SK-N-MC (cell line): ENCODE measurements at regions not wholly inside any gene's neighbourhood (a gene's known extent, or its start where the extent isn't known, plus 50 kb on each side); places are given as distances from the start of the nearest gene placed in this dataset.
"Not testable (repeated sequence)": the region's sequence is repeated elsewhere in the genome, so short reads cannot be mapped to it uniquely, and the experiment has no call there.

Source experiments
- DNase-seq: peaks from one replicate; pipeline ENCODE4 v3.0.0-alpha.2; 2011; ENCODE audit warnings: low read depth, low spot score
- H3K27ac ChIP-seq: fragments of 200-600 bp; sonication (generic); 2 replicates; pipeline ENCODE4 v1.5.1; 2016; ENCODE audit warnings: mixed run types
- H3K36me3 ChIP-seq: fragments of 200-600 bp; sonication (generic); 2 replicates; pipeline ENCODE4 v1.6.1; 2017; ENCODE audit warnings: antibody characterized with exemption, low read length, mixed read lengths; ENCODE audit not compliant: insufficient read depth
- H3K4me3 ChIP-seq: fragments of 200-600 bp; sonication (generic); 2 replicates; pipeline ENCODE4 v1.5.1; 2016
- H3K9ac ChIP-seq: fragments of 200-600 bp; sonication (generic); 2 replicates; pipeline ENCODE4 v1.8.0; 2017; ENCODE audit warnings: mixed run types, mixed read lengths; ENCODE audit not compliant: insufficient read length
- H3K9me3 ChIP-seq: fragments of 200-600 bp; sonication (generic); 2 replicates; pipeline ENCODE4 v1.6.1; 2017; ENCODE audit warnings: low read depth, mild to moderate bottlenecking, antibody characterized with exemption, low read length, moderate library complexity, mixed read lengths
- EZH2 ChIP-seq: fragments of 200-600 bp; sonication (generic); IDR thresholded peaks from one replicate; pipeline ENCODE4 v1.6.1; 2017; ENCODE audit warnings: antibody characterized with exemption
- FOXP2 ChIP-seq: optimal IDR thresholded peaks from 2 replicates; pipeline ENCODE3; 2011; ENCODE audit warnings: mild to moderate bottlenecking, moderate library complexity; ENCODE audit not compliant: insufficient read depth; ENCODE audit errors: extremely low read length, control extremely low read depth
- POLR2AphosphoS5 ChIP-seq: IDR thresholded peaks from 2 replicates; pipeline ENCODE4 v1.6.1; 2012; ENCODE audit warnings: mild to moderate bottlenecking, low read depth, low read length, borderline replicate concordance

GRCh38 chr3:5707794-5708193 lies 520.3 kb downstream of the EDEM1 start:
- Histone ChIP-seq H3K9me3 (no peaks in the 10 kb centered on the region), H3K4me3 (no peak overlapping the region), H3K36me3 (no peaks in the 10 kb centered on the region), H3K27ac (no peak overlapping the region), H3K9ac (no peak overlapping the region)
- no peak for DNase-seq
- TF ChIP-seq POLR2AphosphoS5 (no peak), EZH2 (no peak), FOXP2 (no peak)

- Histone ChIP-seq H3K9me3 (no peaks in the 10 kb centered on the region), H3K27ac (no peak overlapping the region), H3K4me3 (no peak overlapping the region), H3K36me3 (no peaks in the 10 kb centered on the region), H3K9ac (no peak overlapping the region)
- no peak for DNase-seq
- TF ChIP-seq POLR2AphosphoS5 (no peak), EZH2 (no peak), FOXP2 (no peak)
These were observed 522.2 kb downstream of the EDEM1 start for GRCh38 chr3:5709714-5710113.

- DNase-seq, result no peak
- Histone ChIP-seq H3K36me3 (no peaks in the 10 kb centered on the region), H3K27ac (no peak overlapping the region), H3K9ac (no peak overlapping the region), H3K4me3 (no peak overlapping the region), H3K9me3 (no peaks in the 10 kb centered on the region)
- TF ChIP-seq EZH2, result no peak
- TF ChIP-seq POLR2AphosphoS5, result no peak
- no peak for TF ChIP-seq FOXP2
These were observed 523.2 kb downstream of the EDEM1 start for GRCh38 chr3:5710718-5711117.

- Histone ChIP-seq H3K27ac (no peak overlapping the region), H3K36me3 (no peaks in the 10 kb centered on the region), H3K9me3 (no peaks in the 10 kb centered on the region), H3K9ac (no peak overlapping the region), H3K4me3 (no peak overlapping the region)
- DNase-seq, result no peak
- TF ChIP-seq EZH2 (no peak), FOXP2 (no peak), POLR2AphosphoS5 (no peak)
These were observed 529.7 kb downstream of the EDEM1 start for GRCh38 chr3:5717254-5717653.

GRCh38 chr3:5719668-5720067 lies 532.2 kb downstream of the EDEM1 start:
- not testable (repeated sequence) for DNase-seq, H3K4me3 ChIP-seq, H3K27ac ChIP-seq, H3K9ac ChIP-seq, H3K9me3 ChIP-seq, H3K36me3 ChIP-seq

- no peak overlapping the region for H3K9ac ChIP-seq
- DNase-seq, result no peak
- H3K27ac ChIP-seq, result no peak overlapping the region
- no peak for TF ChIP-seq FOXP2
- TF ChIP-seq EZH2, result no peak
- no peak for TF ChIP-seq POLR2AphosphoS5
- no peaks in the 10 kb centered on the region for H3K36me3 ChIP-seq
- H3K4me3 ChIP-seq, result no peak overlapping the region
- H3K9me3 ChIP-seq, result no peaks in the 10 kb centered on the region
These were observed 538.3 kb downstream of the EDEM1 start for GRCh38 chr3:5725801-5726200.

GRCh38 chr3:5726621-5727020 lies 539.1 kb downstream of the EDEM1 start:
- H3K4me3 ChIP-seq, result no peak overlapping the region
- no peak for DNase-seq
- H3K9ac ChIP-seq, result no peak overlapping the region
- H3K36me3 ChIP-seq, result no peaks in the 10 kb centered on the region
- no peak for TF ChIP-seq FOXP2
- TF ChIP-seq EZH2, result no peak
- TF ChIP-seq POLR2AphosphoS5, result no peak
- H3K9me3 ChIP-seq, result no peaks in the 10 kb centered on the region
- H3K27ac ChIP-seq, result no peak overlapping the region

- H3K36me3 ChIP-seq, result no peaks in the 10 kb centered on the region
These were observed 540.4 kb downstream of the EDEM1 start for GRCh38 chr3:5727743-5728484.

GRCh38 chr3:5729852-5730251 lies 542.3 kb downstream of the EDEM1 start:
- TF ChIP-seq EZH2 (no peak), FOXP2 (no peak), POLR2AphosphoS5 (no peak)

More at GRCh38 chr3:5727743-5728484, 540.4 kb downstream of the EDEM1 start:
- Histone ChIP-seq H3K9ac (no peak overlapping the region), H3K27ac (no peak overlapping the region), H3K4me3 (no peak overlapping the region), H3K9me3 (no peaks in the 10 kb centered on the region)
- no peak for TF ChIP-seq FOXP2
- TF ChIP-seq POLR2AphosphoS5, result no peak
- TF ChIP-seq EZH2, result no peak
- no peak for DNase-seq

More at GRCh38 chr3:5729852-5730251, 542.3 kb downstream of the EDEM1 start:
- Histone ChIP-seq H3K9me3 (no peaks in the 10 kb centered on the region), H3K4me3 (no peak overlapping the region), H3K9ac (no peak overlapping the region), H3K27ac (no peak overlapping the region), H3K36me3 (no peaks in the 10 kb centered on the region)
- no peak for DNase-seq
